Ascending aorta (tissue), 2 donors: ENCODE measurements at regions not wholly inside any gene's neighbourhood (a gene's known extent, or its start where the extent isn't known, plus 50 kb on each side); places are given as distances from the start of the nearest gene placed in this dataset.

ENCODE experiments used
- DNase-seq, 2 donors: peaks; one replicate each; pipeline ENCODE4 v3.0.0-alpha.2; 2019; ENCODE audit warnings: low spot score in 2 of 2
- H3K27ac ChIP-seq, 2 donors: fragments of 200-600 bp; sonication (generic); one replicate each; pipeline ENCODE4 v1.5.1; 2016 to 2017; ENCODE audit warnings: mild to moderate bottlenecking in 1 of 2
- H3K27me3 ChIP-seq: fragments of 200-600 bp; sonication (generic); one replicate; pipeline ENCODE4 v1.5.1; 2017
- H3K36me3 ChIP-seq, 2 donors: fragments of 200-600 bp; sonication (generic); one replicate each; pipeline ENCODE4 v1.5.1; 2016
- H3K4me1 ChIP-seq, 2 donors: fragments of 200-600 bp; sonication (generic); one replicate each; pipeline ENCODE4 v1.5.1; 2016 to 2017; ENCODE audit warnings: mild to moderate bottlenecking in 1 of 2
- H3K4me3 ChIP-seq, 2 donors: fragments of 200-600 bp; sonication (generic); one replicate each; pipeline ENCODE4 v1.5.1; 2016 to 2017; ENCODE audit warnings: mild to moderate bottlenecking in 1 of 2
- H3K9me3 ChIP-seq, 2 donors: fragments of 200-600 bp; sonication (generic); one replicate each; pipeline ENCODE4 v1.5.1; 2016
- CTCF ChIP-seq, 3 experiments: fragments of 200-600 bp in 2 of 3; fragments of 450-650 bp in 1 of 3; sonication (generic) in 2 of 3; IDR thresholded peaks; one replicate each; pipeline ENCODE4 v1.5.1; 2016 to 2019; ENCODE audit warnings: antibody characterized with exemption in 3 of 3, mild to moderate bottlenecking in 1 of 3, moderate library complexity in 1 of 3
- intact Hi-C: fragments of 100-400 bp; cut with DNase I; formaldehyde crosslinking; loops from one replicate; pipeline ENCODE4 v1.15.1; 2023

GRCh38 chr2:810397-810796 lies 133.2 kb upstream of the TMEM18 start:
- H3K27me3 ChIP-seq, result no peaks in the 10 kb centered on the region
- no peaks in the 10 kb centered on the region for H3K9me3 ChIP-seq
- intact Hi-C loops, result no loop called here
- no peak for TF ChIP-seq CTCF (IDR thresholded peaks at IDR 0.05)
- H3K36me3 ChIP-seq, result no peaks in the 10 kb centered on the region
- H3K4me3 ChIP-seq, result no peak overlapping the region
- no peaks in the 10 kb centered on the region for H3K4me1 ChIP-seq
- H3K27ac ChIP-seq, result no peak overlapping the region
- DNase-seq, result no peak

- intact Hi-C loops, result no loop called here
- no peak overlapping the region for H3K4me3 ChIP-seq
- no peak for TF ChIP-seq CTCF (IDR thresholded peaks at IDR 0.05)
- H3K4me1 ChIP-seq, result no peaks in the 10 kb centered on the region
- no peaks in the 10 kb centered on the region for H3K27me3 ChIP-seq
- H3K9me3 ChIP-seq, result no peaks in the 10 kb centered on the region
- H3K27ac ChIP-seq, result no peak overlapping the region
- H3K36me3 ChIP-seq, result no peaks in the 10 kb centered on the region
- DNase-seq, result no peak
Observed at GRCh38 chr2:807300-807699, 130.1 kb upstream of the TMEM18 start.

GRCh38 chr2:805664-806063 lies 128.5 kb upstream of the TMEM18 start:
- H3K4me3 ChIP-seq, result no peak overlapping the region
- H3K9me3 ChIP-seq, result no peaks in the 10 kb centered on the region
- H3K4me1 ChIP-seq, result no peaks in the 10 kb centered on the region
- no peaks in the 10 kb centered on the region for H3K36me3 ChIP-seq
- H3K27ac ChIP-seq, result no peak overlapping the region
- intact Hi-C loops, result no loop called here
- no peaks in the 10 kb centered on the region for H3K27me3 ChIP-seq
- TF ChIP-seq CTCF (IDR thresholded peaks at IDR 0.05), result no peak
- no peak for DNase-seq

- intact Hi-C loops, result no loop called here
- H3K4me3 ChIP-seq, result no peak overlapping the region
- no peaks in the 10 kb centered on the region for H3K9me3 ChIP-seq
- H3K36me3 ChIP-seq, result no peaks in the 10 kb centered on the region
- DNase-seq, result no peak
- no peaks in the 10 kb centered on the region for H3K27me3 ChIP-seq
- no peaks in the 10 kb centered on the region for H3K4me1 ChIP-seq
- TF ChIP-seq CTCF (IDR thresholded peaks at IDR 0.05), result no peak
- H3K27ac ChIP-seq, result no peak overlapping the region
Observed at GRCh38 chr2:797993-798392, 120.8 kb upstream of the TMEM18 start.

- no peak overlapping the region for H3K4me3 ChIP-seq
- no peak overlapping the region for H3K27ac ChIP-seq
- no peak for TF ChIP-seq CTCF (IDR thresholded peaks at IDR 0.05)
- H3K4me1 ChIP-seq, result no peaks in the 10 kb centered on the region
- H3K27me3 ChIP-seq, result no peaks in the 10 kb centered on the region
- H3K36me3 ChIP-seq, result no peaks in the 10 kb centered on the region
- DNase-seq, result no peak
- intact Hi-C loops, result no loop called here
- no peaks in the 10 kb centered on the region for H3K9me3 ChIP-seq
Observed at GRCh38 chr2:797556-797955, 120.3 kb upstream of the TMEM18 start.
